GM18520 (cell line): ENCODE measurements at regions not wholly inside any gene's neighbourhood (a gene's known extent, or its start where the extent isn't known, plus 50 kb on each side); places are given as distances from the start of the nearest gene placed in this dataset.
"Not testable (repeated sequence)": the region's sequence is repeated elsewhere in the genome, so short reads cannot be mapped to it uniquely, and the experiment has no call there.

Source experiments
- ATAC-seq: cut with Tn5 transposase; IDR thresholded peaks from one replicate; pipeline ENCODE4 v1.9.1; 2021; ENCODE audit not compliant: unreplicated experiment

DNA sequence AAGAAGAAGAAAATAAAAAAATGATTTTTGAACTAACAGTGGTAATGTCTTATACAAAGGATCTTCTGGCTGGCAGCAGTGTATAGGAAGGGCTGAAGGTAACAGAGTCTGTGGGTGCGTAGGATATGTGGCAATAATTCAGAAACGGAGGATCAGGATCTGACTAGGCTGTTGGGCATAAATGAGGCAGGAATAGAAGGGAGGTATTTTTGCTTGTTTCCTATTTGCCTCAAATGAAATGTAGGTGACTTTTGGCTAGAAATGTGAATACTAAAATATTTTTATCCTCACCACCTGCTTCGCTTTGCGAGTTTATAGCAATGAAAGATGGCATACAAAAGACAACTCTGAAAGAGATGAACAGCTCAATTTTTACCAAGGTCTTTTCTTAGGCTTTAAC is 1086.1 kb upstream of the CELF4 start:
- no peak for ATAC-seq

DNA sequence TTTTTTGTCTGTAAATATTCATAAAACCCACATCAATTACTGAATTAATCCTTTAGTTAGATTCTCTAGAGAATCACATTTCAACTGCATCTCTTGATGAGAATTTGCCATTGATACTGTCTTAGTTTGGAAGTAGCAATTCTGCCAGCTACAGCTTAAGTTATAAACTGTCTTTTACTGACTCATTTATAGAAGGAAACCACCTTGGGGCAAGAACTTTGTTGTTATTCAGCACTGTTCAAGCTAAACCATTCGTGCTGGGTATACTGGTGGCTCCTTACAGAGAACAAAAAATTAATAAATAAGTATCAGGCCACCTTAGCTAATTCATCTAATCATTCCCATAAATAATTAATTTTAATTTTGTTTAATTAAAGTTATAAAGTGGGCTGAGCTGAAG is 1082.6 kb upstream of the CELF4 start:
- no peak for ATAC-seq

DNA sequence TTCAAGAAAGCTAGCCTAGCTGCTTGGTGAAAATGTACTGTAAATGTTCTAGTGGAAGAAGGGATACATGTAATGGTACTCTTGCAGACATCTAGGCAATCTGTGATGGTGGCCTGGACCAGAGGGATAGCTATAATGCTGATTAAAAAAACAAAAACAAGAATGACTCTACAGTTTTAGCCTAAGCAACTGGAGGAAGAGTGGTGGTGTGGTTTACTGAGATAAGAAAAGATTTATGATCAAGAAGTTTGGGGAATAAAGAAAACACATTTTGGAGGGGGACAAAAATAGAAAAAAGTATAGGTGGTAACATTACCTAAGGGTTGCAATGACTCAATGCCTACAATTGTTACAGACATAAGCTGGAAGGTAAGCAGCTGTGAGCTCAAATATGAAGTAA is 1080.7 kb upstream of the CELF4 start:
- no peak for ATAC-seq

DNA sequence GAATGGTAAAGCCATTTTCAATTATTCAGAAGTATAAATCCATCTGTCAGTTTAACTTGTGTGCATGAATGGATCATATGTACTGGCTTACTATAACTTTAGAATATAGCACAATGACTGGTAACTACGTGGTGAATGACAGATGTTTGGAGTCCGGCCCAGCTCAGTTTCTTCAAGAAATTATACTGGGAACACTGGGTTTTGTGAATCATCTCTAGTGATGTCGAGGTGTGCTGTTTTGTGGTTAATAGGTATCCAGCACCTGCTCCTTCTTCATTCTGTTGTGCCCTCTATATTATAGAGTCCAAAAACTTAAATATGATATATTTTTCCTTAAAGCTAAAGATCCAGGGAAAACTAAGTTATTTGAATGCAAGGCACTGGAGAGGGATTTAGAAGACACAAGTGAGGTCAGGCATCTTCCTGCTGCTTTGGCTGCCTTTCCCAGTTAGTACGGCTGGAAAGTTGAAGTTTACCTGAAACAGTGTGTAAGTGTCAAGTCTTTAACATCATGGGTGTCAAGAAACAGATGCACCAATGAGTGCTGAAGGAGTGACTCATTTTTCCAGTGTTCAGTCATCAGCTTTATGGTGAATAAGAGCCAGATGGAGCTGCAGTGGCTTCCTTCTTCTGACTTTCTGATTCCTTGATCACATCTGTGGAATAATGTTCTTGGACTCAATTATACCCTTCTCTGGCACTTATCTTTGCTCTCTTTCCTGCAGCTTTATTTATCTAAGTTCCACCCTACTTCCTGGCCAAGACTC is 1079.5 kb upstream of the CELF4 start:
- ATAC-seq: no peak

DNA sequence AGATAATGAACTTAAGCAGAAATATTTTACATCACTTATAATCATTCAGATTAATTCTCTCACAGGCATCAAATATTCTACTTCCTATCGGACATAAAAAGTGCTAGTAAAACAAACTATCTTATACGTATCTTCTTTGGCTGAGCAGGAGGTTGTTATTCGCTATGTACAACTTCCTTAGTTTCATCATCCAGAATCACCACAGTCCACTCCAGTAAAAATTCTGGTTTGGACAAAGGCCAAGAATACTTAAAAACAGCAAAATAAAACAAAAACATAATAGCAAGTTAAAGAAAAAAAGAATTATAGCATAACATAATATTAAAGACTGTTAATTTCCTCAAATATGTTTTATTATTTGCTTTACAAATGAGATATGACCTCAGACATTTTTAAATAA is 1077.1 kb upstream of the CELF4 start:
- no peak for ATAC-seq

DNA sequence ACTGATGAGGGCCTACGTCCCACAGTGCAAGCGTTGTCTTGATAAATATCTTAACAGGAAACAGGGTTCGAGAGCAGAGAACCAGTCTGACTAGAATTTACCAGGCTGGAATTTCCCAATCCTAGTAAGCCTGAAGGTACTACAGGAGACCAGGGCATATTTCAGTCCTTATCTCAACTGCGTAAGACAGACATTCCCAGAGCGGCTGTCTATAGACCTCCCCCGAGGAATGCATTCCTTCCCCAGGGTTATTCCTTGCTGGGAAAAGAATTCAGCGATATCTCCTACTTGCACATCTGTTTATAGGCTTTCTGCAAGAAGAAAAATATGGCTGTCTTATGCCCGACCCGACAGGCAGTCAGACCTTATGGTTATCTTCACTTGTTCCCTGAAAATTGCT is 1074.1 kb upstream of the CELF4 start:
- ATAC-seq: not testable (repeated sequence)

DNA sequence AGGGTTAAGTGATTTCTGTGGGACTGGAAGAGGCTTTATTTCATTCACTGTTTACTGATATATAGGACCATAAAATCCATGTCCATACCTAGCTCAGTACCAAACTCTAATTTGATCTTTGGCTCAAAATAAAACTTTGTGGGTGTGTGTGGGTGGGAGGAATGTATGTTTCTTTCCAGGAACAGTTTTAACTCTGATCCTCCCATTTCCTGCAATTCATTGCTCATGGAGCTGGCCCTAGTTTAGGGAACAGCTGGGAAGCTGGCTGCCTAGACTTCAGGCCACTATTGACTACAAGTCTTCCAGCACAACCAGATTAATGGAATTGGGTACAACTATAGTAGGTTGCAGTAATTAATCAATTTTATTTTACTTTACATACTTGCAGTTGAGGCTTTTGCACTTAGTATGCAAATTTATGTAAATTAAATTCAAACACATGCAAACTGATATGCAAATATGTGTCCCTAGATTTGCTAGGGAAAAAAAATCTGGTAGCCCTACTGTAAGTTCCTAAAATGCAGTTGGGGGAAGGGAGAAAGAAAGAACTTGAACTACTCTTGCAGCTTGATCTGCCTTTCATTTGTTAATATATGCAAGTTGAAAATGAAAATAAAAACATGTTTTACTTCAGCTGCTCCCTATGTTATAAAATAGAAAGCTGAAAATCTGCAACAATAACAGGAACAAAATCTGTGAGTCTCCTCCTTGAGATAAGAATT is 1070.3 kb upstream of the CELF4 start:
- no peak for ATAC-seq

DNA sequence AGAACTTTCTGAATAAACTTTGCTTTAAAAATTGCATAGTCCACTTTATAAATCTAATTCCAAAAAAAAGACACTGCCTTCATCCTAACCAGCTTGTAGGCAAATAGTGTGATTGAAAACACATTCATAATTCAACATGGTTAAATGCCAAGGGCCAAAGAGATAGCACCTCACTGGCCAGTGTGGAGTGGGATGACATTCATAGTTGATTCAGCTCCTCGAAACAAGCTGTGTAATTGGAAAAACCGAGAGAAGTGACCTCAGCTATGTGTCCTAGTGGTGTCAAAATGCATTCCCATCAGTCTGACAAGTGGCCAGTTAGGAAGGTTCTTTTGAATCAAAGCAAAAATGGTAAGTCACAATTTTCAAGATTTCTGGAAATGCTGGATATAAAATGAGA is 1068.5 kb upstream of the CELF4 start:
- no peak for ATAC-seq

DNA sequence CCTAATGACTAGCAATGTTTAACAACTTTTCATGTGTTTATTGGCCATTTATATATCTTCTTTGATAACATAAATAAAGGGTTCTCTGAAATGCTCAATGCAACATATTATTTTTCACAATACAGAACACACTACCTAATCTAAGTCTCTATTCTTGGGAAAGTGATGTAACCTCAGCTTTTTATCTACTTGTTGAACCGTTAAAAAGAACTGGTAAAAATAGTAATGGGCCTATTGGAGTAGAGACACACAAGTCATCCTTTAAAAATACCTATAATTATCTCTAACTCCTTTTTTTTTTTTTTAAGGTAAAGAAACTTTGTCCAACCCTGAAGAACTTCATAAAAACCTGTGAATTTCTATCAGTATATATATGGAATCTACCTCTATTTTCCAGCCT is 1067.7 kb upstream of the CELF4 start:
- no peak for ATAC-seq

DNA sequence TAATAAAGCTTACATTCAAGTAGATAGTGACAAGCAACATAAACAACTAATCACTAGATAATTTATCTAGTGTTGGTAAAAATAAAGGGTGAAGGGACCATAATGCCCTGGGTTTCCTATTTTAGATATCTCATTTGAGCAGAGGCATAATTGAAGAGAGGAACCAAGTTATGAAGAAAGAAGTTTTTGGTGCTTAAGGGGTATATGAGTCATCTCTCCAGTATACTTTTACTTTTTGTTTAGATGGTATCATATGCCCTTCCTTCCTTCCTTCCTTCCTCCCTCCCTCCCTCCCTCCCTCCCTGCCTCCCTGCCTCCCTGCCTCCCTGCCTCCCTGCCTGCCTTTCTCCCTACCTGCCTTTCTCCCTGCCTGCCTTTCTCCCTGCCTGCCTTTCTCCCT is 1053.5 kb upstream of the CELF4 start:
- no peak for ATAC-seq

DNA sequence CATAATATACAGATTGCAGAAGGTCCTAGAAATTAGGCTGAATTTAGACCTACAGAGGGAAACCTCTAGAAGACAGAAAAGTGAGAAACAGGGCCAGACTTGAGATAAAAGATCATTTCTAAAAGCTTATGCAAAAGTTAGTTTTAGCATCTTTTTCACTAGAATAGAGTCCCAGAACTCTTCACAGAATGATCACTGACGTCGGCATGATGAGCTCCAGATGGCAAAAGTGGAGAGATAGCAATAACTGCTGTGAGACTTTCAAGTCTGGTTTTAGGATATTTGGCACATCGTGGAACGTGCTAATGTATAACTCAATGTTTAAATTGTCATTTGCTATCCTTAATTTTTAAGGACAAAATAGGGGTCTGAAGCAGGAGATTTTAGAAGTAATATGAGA is 1050.7 kb upstream of the CELF4 start:
- no peak for ATAC-seq

DNA sequence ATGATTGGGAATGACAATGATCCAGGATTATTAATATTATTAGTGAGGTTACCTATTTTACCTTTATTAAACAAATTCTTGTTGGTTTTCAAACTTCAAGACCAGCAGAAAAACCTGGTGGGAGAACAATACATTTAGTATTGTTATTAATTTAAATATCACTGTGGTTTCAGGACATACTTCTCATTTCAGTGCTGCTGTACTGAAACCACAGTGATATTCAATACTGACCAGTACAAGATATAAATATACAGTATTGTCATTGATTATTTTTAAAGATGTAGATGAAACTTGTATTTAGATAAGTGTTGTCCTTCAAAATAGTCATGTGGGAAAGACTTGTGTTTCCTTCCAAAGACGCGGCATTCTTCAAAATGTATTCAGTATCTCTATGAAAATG is 1047.3 kb upstream of the CELF4 start:
- no peak for ATAC-seq

DNA sequence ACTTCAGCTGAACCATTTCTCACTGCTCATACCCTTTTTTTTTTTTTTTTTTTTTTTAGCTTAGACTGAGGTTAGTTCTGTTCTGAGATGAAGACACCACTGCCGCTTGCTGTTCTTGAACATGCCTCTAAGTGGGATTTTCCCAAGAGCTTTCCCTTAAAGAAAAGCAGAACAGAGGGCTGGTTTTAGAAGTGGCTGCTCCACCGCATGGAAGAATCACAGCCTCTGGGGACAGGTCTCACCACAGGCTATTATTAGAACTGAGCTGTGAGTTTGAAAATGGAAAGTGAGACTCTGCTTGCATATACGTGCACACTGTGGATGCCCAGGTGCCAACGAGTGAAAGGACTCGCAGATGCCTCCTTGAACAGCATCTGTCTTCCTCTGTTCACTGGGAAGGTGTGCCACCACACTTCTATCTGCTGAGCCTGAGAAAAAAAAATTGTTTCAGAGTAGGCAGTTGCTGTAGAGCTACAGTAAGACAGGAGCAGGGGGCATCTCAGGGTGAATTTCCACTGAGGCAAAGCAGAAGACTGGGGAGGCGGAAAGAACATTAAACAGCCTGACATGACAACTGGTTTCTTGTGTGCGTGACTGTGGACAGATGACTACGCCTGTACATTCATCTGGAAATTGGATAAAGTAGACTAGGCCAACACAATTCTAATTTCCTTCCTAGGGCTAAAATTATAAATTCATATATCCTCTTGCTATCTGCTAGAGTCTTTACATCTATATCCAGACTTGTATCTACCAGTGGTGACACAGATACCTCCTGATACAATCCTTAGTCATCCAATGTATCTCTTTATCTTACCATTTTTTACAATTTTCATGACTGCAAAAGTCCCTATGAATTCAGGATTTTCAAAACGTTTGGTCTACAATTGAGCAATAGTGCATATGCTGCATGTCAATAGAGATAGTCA is 1045.7 kb upstream of the CELF4 start:
- peak; percentile 76 for ATAC-seq

DNA sequence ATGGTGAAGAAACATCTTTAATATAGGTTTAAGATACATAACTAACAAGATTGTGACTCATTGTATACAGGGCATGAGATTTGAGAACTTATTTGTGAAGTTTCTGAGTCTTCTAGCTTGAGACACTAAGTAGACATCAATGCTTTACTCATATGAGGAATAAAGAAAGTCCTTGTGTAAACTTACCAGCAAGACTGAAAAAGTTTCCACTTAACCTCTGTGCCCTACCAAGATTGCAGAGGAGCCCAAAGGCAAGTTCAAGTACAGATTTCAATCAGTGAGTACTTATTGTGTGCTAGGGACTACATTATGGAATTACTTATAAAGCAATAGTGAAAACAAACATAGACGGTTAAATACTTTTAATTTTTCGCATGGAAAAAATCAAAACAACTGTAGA is 1041.2 kb upstream of the CELF4 start:
- no peak for ATAC-seq

DNA sequence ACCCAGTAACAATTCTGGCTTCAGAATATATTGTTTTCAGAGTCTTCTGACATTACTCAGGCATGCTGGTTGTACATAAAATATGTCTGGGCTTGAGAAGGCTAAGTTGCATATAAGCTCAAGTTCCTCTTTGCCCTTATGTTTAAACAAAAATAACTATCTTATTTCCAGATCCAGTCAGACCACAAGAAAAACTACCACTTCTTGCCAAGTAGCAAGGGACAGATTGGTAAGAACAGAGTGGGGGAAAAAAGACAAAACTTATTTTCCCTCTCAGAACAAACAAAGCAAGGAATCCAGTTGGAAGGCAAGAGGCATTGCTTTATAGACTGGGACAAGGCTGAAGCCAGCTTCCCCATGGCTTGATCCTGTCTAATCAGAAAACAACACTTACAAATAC is 1036.7 kb upstream of the CELF4 start:
- no peak for ATAC-seq

DNA sequence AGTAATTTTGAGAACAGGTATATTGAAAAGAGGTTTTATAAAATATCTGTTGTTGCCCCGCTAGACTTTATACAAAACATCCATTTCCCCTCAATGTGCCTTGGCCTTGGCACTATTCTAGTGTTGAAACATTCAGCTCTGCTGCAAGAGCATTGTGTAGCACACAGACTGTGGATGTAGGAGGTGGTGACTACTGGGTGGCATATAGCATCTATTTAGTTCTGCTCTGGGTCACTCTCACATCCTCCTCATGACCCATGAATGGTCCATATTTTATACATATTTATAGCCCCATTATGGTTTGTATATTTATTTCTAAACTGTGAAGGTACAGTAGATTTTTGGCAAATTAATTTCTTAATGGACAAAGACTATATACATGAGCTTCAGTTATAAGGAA is 1022.0 kb upstream of the CELF4 start:
- no peak for ATAC-seq

DNA sequence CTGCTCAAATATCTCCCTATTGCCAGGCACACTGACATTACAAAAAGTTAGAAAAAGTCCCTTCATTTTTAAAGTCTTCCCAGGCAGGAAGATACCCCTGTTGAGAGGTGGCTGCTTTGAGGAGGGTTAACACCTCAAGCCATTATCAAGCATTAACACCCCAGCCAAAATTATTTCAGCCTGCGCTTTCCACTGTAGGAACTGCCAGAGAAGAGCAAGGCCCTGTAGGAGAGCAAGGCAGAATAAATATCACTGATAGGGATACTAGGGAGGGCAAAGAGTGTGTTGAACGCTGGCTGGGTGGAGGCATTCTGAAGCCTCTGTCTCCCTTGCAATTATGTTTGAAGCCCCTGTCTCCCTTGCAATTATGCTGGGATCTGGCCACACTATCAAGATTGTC is 1020.7 kb upstream of the CELF4 start:
- no peak for ATAC-seq

DNA sequence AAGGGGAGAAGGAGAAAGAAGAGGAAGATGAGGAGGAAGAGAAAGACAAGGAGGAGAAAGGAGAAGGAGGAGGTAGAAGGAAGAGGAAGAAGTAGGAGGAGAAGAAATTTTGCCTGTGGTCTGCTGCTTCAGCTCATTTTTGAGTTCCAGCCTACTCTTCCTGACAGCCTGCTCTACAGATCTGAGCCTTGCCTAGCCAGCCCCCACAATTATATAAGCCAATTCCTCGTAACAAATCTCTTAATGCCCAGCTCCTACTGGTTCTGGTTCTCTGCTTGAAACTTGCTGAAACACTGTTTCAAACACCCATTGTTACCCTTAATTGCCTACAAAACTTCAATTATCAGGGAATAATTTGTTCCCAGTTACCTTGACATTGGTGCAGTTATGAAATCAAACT is 1014.2 kb upstream of the CELF4 start:
- no peak for ATAC-seq

DNA sequence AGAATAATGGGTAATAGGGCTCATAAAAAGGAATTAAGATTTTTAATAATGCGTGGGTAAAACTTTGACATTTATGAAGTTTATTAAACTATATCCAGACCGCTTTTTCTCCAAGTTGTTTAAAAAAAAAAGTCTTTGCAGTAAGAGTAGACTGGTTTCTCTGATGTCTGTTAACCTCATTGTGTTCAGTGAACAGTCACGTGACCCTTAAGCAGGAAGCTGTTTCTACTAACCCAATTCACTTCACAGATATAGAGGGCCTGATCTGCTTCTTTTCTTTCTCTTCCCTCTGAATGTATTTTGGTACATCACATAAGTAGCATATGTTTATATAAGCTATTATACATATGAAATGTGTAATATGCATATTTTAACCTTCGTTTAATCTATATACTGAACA is 1011.3 kb upstream of the CELF4 start:
- no peak for ATAC-seq

DNA sequence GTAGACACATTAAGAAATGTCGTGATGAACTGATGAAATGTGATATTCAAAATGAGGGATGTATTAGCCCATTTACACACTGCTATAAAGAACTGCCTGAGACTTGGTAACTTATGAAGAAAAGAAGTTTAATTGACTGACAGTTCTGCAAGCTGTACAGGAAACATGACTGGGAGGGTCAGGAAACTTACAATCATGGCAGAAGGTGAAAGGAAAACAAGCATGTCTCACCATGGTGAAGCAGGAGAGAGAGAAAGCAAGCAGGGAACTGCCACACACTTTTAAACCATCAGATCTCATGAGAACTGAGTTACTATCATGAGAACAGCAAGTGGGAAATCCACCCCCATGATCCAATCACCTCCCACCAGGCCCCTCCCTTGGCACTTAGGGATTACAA is 1010.8 kb upstream of the CELF4 start:
- ATAC-seq: no peak

DNA sequence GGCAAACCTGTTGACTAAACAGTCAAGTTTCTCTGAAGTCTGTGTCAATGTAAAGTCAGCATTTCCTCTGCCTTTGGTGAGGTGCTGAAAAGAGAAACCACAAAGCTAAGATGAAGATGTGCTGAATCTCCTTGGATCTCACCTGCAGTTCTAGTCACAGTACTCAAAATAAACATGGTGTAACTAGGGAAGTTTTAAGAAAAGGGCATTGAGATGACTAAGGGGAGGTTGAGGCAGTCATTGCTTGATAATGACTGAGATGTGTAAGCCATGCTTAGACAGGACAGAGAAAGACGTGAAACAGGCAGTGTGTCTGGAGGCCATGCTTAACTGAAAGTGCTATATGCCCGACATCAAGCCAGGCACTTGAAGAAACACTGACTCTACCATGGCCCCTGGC is 1010.0 kb upstream of the CELF4 start:
- ATAC-seq: no peak

DNA sequence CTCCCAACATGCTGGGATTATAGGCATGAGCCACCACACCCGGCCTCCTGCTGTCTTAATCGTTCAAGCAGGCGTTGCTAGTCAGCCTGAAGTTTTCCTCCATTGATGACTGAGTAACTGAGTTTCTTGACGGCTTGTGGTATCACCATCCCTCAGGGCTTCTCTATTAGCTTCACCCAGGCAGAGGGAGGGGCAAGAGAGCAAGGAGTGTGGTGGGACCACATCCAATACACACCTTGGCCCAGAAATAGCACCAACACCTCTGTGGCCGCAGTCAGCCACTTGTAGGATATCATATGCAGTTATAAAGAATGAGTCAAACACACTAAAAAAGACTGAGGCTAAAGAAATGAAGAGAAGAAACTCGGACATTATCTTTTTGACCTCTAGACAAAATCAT is 1009.4 kb upstream of the CELF4 start:
- no peak for ATAC-seq
